DMS79 treated with DMSO at 0.1 percent for 48 hours (cell line): ENCODE measurements at regions not wholly inside any gene's neighbourhood (a gene's known extent, or its start where the extent isn't known, plus 50 kb on each side); places are given as distances from the start of the nearest gene placed in this dataset.
"Not testable (repeated sequence)": the region's sequence is repeated elsewhere in the genome, so short reads cannot be mapped to it uniquely, and the experiment has no call there.

Experiments used
- DNase-seq: peaks from one replicate; lab custom pipeline; 2025; lab: John Stamatoyannopoulos, UW

DNA sequence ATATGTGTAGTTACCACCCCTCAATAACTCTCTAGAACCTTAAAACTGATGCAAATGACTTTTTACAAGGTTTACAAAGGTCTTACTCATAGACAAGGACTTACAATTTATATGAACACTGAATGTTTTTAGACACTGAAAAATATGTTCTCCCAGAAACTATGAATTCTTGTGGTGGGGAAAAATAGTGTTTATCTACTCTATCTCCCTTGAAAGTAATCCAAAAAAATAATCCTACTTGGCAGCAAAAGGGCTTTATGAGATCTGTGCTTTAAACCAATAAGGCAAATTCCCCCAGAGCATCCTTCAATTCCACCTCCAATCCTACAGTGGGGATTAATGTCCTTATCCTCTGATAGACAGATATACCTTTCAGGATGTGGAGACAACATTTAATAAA is 1984.1 kb upstream of the RAG2 start:
- no peak for DNase-seq

DNA sequence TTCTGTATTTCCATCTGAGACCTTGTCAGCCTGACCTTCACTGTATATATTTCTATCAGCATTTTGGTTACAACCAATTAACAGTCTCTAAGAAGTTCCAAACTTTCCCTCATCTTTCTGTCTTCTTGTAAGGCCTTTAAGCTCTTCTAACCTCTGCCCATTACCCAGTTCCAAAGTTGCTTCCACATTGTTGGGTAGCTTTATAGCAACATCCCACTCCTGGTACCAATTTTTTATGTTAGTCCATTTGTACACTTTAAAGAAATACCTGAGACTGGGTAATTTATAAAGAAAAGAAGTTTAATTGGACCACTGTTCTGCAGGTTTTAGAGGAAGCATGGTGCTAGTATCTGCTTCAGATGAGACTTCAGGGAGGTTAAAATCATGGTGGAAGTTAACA is 1979.7 kb upstream of the RAG2 start:
- no peak for DNase-seq

DNA sequence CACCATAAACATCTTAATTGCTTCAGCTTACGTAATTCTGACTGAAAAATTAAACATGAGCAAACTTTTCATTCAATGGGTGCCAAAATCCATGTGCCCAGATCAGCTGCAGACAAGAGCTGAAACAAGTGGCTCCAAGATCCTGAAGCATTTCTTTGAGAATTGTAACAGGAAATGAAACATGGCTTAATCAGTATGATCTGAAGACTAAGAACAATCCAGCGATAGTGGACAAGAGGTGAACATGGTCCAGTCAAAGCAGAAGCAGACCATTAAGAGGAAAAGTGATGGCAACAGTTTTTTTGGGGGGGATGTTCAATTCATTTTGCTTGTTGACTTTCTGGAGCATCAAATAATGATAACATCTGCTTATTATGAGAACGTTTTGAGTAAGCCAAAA is 1964.5 kb upstream of the RAG2 start:
- no peak for DNase-seq

DNA sequence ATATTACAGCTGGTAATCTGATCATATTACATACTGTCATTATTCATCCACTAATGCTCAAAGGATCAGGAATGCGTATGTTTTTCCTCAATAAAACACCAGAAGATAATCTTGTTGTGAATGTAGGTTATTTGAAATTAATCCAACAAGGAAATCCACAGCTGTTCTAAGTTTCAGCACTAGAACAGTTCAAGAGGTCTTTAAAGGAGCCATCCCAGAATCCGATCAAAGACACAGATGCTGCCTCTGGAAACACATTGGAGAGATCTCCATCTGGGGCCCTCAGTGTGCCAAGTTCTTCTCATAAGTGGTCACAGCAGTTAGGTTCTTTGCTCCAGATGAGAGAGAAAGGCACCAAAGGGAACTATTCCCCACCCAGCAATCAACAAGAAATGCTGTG is 1955.1 kb upstream of the RAG2 start:
- DNase-seq: no peak

DNA sequence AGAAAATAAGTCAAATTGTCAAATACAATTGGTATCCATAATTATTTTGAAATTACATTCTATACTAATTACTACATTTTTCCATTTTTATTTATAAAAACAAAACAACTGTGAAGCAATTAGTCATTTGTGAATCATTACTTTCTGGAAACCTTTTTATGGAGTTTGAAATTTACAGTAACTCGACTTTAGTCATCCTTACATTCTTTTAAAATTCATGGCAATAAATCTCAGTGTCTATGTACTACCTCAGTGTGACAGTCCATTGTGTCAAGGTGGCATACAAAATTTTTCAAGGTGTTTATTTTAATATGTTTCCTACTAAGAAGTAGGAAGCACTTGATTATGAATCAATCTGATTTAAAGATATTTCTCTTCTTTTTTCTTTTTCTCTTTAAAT is 1949.4 kb upstream of the RAG2 start:
- DNase-seq: no peak

DNA sequence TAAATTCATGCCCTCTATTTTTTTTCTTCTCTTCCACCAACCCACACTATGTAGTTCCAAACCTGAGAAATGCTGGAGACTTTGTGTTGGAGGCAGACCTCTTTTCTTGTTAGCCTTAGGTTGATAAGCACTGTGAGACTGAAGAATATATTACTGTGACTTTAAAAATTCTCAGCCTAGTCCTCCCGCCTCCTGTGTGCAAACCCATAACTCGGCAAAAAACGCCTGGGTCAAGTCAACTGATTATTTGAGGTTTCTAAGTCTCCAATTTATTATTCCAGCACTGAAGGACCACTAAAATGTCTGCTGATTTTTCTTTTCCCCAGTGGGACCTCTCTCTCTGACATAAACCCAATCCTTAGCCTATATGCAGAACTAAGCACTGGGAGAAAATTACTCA is 1946.0 kb upstream of the RAG2 start:
- DNase-seq: no peak

DNA sequence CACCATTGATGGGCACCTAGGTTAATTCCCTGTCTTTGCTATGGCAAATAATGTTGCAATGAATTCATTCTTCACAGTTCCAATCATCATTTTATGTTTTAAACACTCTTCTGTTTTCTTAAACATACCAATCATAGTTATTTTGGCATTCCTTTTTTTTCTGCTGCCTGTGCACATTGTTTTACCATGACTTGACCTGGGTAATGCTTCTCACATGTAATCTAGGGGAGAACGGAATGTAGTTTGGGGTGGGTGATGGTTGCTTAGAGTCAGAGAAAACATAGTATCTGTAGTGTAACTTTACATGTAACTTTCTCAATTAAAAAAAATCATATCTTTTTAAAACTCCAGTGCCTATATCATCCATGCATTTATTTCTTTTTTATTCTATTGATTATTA is 1945.3 kb upstream of the RAG2 start:
- DNase-seq: no peak

DNA sequence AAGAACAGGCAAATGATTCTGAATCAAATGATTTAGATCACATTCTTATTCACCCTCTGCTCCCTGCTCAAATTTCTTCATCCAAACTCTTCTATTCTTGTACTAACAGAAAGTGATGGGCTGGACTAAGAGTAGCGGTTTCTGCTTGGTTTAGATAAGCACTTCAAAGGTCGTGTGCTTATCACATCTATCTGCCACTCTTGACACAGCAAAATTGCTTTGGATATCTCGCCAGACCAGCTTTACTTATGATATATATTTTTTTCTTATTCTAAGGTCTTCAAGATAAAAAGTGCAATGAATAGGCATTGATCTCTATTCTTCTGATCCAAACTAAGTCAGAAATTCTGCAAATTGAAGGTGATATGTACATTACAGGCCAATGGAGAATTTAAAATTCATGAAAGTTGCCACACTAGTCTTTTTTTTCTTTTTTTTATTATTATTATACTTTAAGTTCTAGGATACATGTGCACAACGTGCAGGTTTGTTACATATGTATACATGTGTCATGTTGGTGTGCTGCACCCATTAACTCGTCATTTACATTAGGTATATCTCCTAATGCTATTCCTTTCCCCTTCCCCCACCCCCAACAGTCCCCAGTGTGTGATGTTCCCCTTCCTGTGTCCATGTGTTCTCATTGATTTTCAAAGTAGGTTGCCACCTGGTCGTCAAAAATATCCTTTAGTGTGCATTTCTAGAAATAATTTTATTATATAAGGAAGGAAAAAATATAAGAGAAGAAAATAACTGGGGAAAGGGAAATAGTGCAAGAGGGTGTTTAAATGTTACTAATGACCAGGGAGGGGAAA is 1941.0 kb upstream of the RAG2 start:
- no peak for DNase-seq

DNA sequence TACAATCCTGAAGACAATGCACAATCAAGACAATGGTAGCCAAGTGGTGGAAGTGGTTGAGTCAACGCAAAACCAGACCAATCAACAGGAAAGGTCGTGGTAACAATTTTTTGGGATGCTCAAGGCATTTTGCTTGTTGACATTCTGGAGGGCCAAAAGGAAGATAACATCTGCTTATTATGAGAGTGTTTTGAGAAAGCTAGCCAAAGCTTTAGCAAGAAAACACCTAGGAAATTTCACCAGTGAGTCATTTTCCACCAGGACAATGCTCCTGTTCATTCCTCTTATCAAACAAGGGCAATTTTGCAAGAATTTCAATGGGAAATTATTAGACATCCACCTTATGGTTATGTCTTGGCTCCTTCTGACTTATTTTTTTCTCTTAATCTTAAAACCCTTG is 1932.2 kb upstream of the RAG2 start:
- DNase-seq: no peak

DNA sequence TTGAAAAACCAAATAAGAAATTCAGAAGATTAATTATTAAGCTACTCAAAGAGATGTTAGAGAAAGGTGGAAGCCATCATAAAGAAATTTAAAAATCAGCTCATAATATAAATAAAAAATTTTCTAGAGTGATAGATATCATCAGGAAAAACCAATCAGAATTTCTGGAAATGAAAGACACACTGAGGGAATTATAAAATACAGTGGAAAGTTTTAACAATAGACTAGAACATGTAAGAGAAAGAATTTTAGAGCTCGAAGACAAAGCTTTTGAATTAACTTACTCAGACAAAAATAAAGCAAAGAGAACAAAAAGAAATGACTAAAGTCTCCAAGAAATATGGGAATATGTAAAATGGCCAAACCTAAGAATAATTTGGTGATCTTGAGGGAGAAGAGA is 1926.9 kb upstream of the RAG2 start:
- DNase-seq: no peak

DNA sequence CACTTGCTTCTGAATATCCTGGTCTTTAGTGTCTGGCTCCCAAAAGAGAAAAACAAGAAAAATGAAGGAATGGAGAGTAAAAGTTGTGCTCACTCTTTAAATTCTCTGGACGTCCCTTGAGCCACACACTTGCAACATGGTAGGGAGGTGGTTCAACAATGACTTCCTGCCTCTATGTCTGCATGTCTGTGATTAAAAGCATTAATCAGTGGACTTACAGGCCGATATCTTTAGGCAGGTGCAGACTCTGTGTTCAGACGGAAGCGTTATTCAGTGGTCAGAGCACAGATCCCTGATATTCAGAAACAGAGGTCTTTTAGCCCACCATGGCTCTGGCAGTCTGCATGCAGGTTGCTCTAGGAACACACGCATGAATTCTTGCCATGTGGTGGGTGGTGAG is 1920.0 kb upstream of the RAG2 start:
- DNase-seq: no peak

DNA sequence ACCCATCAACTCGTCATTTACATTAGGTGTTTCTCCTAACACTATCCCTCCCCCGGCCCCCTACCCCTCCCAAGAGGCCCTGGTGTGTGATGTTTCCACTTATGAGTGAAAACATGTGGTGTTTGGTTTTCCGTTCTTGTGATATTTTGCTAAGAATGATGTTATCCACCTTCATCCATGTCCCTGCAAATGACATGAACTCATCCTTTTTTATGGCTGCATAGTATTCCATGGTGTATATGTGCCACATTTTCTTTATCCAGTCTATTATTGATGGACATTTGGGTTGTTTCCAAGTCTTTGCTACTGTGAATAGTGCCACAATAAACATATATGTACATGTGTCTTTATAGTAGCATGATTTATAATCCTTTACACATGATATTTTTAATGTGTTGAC is 1914.8 kb upstream of the RAG2 start:
- not testable (repeated sequence) for DNase-seq

DNA sequence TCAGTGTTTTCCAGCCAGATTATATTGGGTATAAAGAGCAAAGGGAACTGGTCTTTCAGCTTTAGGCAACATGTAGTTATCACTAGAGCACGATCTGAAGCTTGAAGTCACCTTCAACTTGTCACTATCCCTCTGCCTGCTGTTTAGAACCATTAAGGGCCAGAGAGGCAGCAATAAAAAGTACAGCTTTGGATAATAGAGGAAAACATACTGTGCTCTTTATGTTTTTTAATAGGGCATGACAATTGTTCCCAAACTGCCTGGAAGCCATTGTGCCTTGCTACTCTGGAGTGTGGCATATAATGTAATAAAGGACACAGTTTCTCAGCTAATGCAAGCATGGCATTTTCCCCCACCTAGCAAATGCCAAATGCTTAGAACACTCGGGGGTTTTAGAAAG is 1912.0 kb upstream of the RAG2 start:
- DNase-seq: no peak

DNA sequence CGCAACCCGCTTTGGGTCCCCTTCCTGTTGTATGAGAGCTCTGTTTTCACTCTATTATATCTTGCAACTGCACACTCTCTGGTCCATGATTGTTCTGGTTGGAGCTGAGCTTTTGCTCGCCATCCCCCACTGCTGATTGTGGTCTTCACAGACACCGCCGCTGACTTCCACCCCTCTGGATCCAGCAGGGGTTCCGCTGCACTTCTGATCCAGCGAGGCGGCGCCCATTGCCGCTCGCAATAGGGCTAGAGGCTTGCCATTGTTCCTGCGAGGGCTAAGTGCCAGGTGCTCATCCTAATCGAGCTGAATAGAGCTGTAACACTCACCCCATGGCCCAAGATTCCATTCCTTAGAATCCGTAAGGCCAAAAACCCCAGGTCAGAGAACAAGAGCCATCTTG is 1905.8 kb upstream of the RAG2 start:
- no peak for DNase-seq

DNA sequence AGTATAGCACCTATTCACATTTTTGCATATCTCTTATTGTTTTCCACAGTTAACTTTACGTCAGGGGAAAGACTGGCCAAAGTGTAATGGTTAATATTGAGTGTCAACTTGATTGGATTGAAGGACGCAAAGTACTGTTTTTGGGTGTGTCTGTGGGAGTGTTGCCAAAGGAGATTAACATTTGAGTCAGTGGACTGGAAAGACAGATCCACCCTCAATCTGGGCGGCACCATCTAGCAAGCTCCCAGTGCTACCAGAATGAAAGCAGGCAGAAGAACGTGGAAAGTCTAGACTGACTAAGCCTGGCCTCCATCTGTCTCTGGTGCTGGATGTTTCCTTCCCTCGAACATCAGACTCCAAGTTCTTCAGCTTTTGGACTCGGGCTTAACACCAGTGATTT is 1900.7 kb upstream of the RAG2 start:
- DNase-seq: no peak

DNA sequence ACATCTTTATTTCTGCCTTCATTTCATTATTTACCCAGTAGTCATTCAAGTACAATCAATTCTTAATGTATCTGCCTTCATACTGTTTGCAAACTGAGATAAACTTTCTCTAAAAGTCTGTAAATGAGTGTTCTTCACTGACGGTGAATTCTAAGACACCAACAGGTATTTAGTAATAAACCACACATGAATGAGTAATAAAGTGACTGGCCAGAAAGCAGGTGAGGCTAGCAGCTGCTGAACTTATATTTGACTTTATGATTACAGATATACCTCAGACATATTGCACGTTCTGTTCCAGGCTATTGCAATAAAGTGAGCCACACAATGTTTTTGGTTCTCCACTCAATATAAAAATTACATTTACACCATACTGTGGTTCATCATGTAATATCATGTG is 1894.0 kb upstream of the RAG2 start:
- DNase-seq: no peak

DNA sequence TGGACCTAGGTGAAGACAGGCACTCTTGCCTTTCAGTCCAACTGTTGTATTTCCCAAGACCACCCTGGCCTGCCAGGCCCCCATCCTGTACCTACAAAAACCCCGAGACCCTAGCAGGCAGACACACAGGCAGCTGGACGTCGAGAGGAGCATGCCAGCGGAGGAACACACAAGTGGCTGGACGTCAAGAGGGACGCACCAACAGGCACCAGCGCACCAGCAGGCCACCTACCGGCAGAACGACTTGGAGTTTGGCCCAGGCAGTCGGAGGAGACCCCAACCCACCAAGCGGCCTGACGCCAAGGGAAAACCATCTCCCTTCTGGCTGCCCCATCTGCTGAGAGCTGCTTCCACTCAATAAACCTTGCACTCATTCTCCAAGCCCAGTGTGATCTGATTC is 1883.4 kb upstream of the RAG2 start:
- no peak for DNase-seq

DNA sequence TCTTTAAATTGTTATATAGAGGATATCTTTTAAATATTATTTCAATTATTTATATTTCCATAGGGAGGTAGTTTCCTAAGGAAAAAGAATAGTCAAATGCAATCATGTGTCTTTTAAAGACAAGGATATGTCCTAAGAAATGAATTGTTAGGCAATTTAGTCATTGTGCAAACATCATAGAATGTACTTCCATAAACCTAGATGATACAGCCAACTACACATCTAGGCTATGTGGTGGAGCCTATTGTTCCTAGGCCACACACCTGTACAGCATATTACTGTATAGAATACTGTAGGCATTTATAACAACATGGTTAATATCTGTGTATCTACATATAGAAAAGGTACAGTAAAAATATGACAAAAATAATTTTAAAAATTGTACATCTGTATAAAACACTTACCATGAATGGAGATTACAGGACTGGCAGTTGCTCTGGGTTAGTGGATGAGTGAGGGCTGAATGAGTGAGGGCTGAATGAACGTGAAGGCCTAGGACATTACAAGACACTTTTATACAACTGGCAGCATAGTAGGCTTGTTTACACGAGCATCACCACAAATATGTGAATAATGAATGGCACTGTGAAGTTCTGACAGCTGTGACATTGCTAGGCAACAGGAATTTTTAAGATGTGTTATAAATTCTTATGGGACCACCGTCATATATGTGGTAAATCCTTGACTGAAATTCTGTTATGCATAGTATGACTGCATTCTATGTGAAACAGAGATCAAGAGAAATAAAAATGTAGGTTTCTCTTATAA is 1879.0 kb upstream of the RAG2 start:
- no peak for DNase-seq

DNA sequence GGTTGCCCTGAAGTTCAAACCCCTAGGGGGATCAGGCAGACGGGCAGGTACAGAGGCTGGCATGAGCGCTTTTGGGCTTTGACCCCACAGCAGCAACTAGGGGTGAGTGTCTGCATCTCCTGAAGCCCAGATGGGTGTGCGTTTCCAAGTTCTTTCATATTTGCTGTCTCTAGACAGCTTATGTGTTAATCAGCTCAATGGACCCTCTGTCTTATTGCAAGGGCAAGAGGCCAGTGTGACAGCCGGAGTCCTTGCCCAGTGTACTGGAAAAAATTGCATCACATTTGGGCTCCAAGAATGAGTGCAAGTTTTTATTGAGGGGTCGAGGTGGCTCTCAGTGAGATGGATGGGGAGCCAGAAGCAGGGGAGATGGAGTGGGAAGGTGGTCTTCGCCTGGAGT is 1863.7 kb upstream of the RAG2 start:
- no peak for DNase-seq

DNA sequence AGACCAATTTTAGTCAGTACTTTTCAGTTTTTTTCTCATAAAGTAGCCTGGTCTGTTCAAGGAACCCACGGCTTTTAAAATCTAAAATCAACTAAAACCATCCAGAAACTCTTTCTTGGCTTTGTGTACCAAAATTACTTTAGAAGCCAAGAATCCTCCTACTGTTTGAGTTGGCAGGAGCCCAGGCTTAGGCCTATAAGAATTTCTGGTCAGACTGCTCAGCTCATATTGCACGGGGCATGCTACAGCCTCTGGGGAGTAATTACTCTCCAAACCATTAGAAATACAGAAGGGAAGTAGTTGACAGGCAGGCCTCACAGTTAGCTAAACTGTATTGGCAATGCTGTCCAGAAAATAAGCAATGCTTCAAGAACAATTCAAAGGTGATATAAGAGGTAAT is 1862.9 kb upstream of the RAG2 start:
- DNase-seq: no peak

DNA sequence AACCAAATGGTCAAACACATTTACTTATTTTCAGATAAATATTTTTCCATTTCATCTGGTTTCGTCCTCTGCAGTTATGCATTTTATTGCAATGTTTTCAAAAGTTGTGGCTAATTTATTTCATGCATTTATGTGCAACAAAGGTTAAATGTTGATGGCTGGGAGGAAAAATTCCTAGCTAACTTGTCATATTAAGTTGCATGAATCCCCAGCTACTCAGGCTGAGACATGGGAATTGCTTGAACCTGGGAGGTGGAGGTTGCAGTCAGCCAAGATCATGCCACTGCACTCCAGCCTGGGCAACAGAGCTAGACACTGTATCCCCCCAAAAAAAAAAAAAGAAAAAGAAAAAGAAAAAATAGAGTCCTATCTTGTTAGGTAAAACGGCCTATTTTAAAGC is 1862.4 kb upstream of the RAG2 start:
- DNase-seq: no peak

DNA sequence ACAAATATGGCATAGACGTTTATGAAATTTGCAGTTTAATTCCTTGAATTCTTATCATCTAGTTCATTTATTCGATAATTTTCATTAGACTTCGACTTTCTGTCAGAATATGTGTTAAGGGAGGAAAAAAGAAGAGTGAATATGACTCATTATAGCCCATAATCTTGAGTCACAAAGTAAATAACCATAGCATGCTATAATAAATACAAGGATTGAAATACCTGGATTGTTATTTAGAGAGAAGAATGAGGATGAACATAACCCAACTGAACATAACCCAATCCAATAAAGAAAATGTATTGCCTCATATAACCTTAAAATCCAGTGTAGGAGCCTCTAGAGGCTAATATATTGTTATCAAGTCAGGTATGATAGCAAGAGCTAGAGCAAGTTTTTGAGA is 1858.3 kb upstream of the RAG2 start:
- no peak for DNase-seq

DNA sequence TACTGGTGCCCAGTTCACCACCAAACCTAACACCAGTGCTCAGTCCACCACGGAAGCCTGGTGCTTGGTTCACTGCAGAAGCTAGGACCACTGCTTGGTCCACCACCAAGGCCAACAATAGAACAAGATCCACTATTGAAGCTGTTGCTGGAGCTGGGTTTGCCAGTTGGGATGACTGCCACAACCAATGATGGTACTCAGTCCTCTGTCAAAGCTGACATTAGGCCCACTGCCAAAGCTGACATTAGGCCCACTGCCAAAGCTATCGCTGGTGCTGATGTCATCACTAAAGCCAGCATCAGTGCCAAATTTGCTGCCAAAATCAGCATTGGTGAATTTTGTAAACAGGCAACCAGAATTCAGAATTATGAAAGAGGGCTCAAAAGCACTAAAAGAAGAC is 1850.2 kb upstream of the RAG2 start:
- no peak for DNase-seq

DNA sequence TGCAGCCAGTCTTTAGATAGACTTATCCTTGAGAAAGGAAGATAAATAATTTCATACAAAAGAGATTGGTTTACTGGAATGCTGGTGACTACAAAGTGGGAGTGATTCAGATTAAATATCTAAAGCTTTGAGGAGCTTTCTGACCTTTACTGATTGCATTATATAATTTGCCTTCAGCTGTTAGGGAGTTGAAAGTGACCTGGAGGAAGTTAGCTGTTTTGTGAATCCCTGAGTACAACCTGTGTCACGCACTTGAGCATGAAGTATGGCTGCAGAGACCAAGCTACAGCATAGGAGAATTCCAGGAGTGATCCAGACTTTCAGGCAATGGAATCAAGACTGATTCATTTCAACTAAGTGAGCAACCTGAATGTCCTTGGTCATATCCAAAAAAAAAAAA is 1848.3 kb upstream of the RAG2 start:
- DNase-seq: no peak
